HG03045 (cell line): ENCODE measurements at regions not wholly inside any gene's neighbourhood (a gene's known extent, or its start where the extent isn't known, plus 50 kb on each side); places are given as distances from the start of the nearest gene placed in this dataset.

Source experiments
- ATAC-seq: cut with Tn5 transposase; IDR thresholded peaks from one replicate; pipeline ENCODE4 v1.9.1; 2021; ENCODE audit warnings: mild to moderate bottlenecking, moderate library complexity; ENCODE audit not compliant: unreplicated experiment

DNA sequence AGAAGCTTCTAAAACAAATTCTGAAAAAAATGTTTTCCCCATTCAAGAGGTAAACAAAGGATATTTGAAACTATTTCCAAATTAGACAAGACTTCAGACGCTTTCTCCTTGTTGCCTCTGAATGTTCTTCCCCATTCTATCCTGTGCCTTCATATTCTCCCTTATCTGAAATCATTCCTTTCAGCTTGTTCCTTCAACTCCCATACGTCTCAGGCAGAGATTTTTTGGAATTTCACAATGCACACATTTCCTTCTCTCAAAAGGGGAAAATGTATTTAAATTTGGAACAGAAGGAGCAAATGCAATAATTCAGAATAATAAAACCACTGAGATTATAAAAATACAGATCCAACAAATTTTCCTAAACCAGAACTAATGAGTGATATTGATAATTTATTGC lies 198.7 kb upstream of the IVNS1ABP start:
- no peak for ATAC-seq

DNA sequence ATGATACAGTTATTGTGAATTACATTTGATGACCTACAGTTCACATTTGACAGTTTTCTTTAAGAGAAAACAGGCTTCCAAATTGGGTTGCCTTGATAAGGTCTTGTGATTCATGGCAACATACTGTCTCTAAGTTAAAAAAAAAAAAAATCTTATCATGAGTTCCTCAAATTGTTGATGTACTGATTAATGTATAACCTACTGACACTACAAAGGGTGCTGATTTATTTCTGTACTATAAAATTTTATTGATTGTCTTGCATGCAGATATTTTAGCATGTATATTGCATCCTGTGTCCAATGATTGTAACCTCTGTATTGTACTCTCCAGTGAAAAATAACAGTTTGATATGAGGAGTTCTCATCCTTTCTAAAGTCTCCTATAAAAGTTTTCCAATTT lies 197.3 kb upstream of the IVNS1ABP start:
- no peak for ATAC-seq

DNA sequence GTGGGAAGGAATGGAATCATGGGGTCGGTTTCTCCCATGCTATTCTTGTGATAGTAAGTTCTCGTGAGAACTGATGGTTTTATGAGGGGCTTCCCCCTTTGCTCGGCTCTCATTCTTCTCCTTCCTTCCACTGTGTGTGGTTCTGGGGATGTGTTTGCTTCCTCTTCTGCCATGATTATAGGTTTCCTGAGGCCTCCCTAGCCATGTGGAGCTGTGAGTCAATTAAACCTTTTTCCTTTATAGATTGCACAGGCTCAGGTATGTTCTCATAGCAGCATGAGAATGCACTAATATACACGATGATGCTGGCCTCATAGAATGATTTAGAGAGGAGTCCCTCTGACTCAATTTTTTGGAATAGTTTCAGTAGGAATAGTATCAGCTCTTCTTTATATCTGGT lies 195.4 kb upstream of the IVNS1ABP start:
- no peak for ATAC-seq

DNA sequence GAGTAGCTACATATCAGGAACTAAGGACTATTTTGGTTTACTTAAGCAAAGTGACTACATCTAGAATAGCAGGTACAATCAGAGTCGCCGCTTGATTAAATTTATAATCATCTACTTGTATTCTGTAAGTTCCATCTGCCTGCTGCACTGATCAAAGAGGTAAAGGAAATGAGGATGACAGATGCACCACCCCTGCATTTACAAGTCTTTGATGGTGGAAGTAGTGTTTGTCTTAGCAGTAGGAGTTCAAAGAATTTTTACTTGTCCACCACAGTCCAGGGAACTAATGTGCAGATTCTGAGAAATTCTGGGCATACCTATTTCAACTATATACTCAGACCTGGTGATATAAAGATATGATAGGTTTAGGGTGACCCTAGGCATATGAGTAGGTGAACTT lies 184.1 kb upstream of the IVNS1ABP start:
- no peak for ATAC-seq

DNA sequence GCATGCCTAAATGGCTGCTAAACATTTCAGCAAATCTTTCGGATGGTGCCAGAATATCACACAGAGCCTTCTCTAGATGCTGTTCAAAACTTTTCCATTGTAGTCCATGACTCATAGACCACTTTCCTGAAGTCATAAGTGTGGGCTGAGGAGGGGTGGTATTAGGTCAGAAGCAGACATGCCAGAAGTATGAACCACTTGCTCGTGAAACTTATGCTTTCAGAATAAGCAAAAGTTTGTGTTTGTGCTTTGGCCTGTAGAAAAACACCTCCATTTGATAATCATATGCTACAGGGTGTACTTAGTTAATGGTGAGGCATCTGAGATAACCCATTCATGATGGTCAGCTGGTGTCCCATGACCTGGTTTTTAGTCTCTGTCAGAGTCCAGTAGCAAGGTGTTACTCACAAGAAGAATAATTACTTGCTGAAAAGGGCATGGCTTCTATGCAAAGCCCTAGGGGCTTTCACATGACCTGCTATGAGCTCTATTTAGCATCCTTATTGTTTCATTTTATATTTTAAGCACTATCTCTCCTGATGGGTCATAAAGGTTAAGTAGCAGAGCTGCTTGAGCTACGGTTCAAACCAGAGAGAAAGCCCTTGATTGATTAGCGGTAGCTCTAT lies 183.1 kb upstream of the IVNS1ABP start:
- ATAC-seq, result no peak

DNA sequence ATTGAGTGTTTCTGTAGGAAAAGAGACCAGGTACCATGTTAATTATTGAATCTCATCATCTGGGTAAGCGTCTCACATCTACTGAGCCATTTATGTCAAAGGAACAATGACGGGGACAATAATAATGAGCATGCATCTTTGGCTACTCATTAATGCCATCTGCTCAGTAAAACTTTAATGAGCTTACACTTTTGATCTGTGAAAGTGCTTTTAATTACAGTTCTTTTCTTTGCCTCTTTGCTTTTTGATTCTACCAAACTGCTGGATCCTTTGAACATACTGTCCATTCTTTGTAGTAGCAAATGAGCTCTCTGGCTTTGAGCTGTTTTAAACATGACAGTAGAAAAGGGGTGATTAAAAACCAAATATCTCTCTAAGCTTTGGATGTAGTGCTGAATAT lies 181.2 kb upstream of the IVNS1ABP start:
- ATAC-seq, result no peak

DNA sequence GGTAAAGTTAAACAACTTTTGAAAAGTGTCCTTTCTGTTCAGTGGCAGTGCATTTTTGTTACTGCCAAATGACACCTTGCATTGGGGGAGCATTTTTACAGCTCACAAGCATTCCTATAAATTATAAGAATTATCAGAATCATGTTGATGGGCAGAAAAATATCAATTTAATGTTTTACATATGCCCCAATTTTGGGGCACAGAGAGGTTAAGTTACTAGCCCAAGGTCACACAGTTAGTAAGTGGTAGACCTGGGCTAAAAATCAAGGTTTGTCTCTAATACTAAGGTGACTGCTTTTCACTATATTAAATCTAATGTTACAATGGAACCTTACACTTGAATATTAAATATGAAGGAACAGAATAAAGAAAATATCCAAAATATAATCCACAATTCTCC lies 180.1 kb upstream of the IVNS1ABP start:
- ATAC-seq, result no peak

DNA sequence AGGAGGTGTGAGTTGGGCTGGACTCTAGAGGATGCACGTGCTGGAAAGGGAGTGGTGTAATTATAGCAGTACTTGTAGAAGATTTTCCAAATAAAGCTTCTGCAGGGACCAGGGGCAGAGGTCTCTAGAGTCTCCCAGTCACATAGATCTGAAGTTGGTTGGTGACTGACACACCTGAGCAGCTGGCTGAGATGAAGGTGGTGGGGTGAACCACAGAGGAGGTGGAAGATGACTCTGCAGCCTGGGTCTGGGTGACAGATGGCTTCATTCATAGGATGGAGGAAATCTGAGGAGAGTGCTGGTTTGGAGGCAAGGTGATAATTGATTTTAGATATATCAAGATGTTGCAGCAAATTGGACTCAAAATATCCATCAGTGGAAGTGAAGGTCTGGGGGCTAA lies 178.9 kb upstream of the IVNS1ABP start:
- ATAC-seq, result no peak

DNA sequence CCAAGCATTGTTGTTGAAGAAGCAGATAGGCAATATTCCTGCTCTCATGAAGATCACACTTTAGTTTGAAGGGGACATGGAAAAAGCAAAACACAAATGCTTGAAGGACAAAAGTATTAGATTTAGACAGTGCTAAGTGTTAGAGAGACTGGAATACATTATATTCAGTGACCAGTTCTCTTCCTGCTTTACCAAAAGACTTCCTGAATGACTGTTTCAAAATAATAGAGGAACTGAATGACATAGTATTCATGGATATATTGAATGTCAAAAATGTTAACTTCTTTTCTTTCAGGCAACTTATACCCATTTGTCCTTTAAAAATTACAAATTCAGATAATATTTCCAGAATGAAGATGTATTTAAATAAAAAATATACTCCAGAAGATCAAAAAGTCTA lies 178.0 kb upstream of the IVNS1ABP start:
- no peak for ATAC-seq

DNA sequence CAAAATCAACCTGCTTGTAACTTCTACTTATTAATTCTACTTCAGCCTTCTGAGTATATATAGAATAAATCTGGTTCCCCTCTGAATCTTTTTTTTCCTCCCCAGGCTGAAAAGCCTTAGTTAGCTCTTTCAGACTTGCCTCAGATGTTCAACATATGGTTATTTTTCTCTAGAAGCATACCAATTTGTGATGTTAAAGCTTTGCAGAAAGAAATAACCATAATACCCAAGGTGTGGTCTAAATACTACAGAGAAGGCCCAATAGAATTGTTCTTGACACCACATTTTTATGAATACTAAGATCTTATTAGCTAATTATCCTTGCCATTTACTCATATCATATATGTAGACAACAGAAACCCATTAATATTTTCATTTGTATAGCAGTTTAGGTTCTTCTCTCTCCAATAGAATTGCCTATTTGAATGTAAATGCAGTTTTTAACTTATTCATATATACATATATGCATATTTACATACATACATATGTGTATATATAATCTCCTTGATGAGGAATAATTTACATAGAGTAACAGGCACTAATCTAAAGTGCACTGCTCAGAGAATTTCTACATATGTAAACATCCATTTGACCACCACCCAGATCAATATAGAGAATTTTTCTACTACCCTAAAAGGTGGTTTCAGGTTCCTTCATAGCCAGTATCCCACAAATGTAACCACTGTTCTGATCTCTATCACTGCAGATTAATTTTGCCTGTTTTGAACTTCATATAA lies 175.2 kb upstream of the IVNS1ABP start:
- no peak for ATAC-seq

DNA sequence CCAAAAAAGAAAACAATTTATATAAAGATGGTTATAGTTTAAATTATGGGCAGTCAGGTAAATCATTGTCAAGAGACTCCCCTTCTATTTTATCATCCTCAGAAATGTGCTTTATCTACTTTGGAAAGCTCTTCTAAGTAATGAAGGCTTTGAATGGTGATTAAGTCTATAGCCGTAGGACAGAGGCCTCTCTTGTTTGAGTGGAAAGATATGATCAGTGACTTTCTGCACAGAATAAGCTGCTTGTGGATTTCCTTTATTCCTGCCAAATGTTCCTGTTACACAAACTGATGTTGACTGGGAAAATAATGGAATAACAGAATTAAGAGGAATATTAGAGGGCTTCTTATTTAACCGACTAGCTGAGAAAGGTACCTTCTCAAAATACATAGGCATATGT lies 174.6 kb upstream of the IVNS1ABP start:
- no peak for ATAC-seq

DNA sequence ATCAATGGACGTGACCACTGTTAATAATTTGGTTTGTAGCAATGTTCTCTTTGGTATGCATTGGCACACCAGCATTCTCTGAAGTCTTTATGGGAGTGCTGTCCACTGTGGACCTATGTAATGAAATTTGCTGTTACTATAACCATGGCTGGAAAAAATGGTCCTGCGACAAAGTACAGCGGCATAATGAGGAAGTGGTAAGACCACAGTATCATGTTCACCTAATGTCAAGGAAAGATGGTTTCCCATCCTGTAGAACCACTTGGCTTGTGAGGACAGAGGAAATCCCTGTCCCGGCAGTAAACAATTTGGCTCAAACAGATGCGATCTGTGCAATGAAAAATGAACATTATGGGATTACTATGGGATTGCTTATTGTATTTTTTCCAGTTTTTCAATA lies 173.9 kb upstream of the IVNS1ABP start:
- ATAC-seq, result no peak

DNA sequence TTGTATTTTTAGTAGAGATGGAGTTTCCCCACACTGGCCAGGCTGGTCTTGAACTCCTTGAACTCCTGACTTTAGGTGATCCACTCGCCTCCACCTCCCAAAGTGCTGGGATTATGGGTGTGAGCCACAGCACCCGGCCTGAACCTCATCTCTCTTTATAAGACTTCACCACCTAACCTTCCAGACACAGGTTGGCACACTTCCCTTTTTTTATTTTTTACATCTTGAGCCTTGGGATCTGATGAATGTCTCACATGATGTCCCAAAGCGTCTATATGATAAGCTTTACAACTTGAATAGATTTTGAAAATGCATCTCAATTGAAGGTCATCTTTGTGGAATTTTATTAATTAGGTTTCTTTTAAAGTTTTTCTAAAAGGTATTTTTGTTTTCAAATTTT lies 172.4 kb upstream of the IVNS1ABP start:
- ATAC-seq, result no peak

DNA sequence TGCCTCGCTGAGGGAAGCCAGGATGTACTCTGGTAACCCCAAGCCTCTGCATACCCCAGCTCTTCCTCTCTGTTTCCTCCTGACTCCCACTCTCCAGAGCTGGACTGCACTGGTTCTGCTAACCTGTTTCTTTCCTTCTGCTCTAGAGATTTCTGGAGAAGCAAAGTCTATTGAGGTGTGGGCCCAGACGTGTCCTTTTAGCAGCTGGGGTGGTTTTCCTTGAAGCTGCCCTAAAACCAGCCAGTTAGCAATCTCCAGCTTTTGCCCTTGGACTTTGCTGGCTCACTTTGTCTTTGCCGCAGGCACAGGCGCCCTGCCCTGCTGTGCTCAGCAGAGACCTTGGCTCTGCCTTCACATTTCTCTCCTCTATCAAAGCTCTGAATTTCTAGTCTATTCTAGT lies 171.8 kb upstream of the IVNS1ABP start:
- no peak for ATAC-seq

DNA sequence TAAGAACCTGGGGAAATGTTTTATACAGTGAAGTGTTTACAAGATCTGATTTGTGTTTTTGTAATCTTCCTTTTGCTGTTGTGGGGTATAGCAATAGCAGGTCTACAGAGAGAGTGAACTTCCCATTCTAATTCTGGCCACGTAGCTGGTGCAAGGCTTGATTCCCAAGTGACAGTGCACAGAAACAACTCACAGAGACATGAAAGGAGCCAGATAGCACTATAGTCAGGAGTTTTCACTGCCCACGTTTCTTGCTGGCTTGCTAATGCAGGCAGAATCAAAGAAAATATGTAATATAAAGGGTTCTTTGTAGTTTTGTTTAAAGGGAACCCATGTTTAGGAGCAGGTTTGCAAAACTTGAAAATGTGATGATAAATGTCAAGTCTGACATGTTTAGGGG lies 170.9 kb upstream of the IVNS1ABP start:
- no peak for ATAC-seq

DNA sequence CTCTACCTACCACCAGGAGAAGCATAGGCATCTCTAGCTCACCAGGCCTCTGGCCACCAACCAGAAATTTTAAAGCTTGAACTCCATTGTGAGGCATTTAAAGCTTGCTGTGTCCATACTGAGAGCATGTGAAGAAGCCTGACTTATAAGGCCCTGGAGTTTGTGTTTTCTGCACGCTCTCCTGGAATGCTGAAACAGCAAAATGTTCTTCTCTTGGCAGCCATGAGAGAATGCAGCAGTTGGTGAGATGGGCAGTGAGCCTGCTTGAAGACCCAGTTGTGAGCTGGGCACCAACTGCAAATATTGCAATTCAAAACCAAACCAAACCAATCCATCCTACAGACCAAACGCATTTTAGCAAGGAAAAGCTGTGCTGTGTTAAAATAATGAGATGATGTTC lies 170.0 kb upstream of the IVNS1ABP start:
- ATAC-seq, result no peak

DNA sequence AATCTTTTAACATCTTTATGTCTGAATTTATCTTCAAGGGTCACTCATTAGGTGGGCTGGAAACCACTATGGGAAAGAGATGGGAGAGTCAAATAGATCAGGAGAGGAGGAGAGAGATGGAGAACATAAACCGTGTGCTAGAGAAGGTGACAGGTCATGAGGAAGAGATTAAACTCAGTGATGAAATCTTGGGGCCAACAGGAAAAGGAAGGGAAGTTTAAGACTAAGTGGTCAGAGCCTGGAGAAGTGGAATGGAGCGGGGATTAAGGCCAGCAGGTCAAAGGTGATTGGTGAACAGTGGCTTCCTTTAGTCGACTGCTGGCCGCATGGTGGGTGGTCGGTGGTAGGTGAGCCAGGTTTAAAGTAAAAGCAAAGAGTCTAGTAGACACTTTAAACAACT lies 169.3 kb upstream of the IVNS1ABP start:
- ATAC-seq, result no peak

DNA sequence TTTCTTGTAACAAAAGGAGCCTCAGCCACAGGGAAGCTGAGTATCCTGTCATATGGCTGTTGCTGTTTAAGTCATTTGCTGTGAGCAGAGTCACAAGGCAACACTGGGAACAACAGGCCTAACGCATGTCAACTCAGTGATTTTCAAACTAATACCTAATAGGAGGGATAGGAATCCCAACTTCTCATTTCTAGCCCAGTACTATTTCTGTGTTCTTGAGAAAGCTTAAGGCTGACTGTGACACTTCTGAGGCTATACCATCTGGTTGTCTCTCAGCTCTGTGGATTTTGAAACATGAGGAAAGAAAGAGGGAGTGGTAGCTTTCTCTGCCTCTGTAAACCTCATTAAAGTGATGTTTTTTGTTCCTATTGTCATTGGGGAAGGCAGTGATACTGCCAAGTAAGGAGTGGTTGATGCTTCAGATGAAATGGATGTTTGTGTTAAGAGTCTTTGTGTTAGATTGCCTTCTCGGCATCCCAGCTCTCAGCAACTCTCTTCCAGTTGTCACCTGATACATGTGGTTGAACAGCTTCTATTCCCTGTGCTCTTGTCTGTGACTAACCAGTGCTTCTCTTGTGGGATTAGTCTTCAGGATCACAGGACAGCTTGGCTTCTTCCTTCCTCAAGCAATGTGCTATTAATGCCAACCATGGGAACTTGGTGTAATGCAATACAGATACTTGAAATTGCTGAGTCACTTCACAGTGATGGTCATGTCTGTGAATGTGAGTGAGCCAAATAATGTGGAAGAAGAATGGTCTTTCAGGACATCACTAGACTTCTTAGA lies 166.8 kb upstream of the IVNS1ABP start:
- ATAC-seq, result no peak

DNA sequence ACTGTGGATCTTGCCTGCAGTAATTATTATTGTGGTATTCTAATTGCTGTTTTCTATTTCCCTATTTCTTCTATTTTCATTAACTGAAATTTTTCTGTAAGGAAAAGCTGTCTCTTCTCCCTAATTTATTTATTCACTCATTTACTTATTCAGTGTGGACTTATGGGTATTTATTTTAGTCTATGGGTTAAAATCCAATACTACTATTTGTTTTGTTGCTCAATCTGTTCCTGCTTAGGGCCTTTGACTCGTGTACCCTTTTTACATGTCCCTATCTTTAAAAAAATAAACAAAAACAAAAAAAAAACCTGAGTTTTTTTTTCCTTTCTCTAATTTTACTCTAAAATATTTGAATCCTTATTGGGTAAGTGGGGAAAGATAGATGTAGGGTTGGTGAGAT lies 166.2 kb upstream of the IVNS1ABP start:
- no peak for ATAC-seq

DNA sequence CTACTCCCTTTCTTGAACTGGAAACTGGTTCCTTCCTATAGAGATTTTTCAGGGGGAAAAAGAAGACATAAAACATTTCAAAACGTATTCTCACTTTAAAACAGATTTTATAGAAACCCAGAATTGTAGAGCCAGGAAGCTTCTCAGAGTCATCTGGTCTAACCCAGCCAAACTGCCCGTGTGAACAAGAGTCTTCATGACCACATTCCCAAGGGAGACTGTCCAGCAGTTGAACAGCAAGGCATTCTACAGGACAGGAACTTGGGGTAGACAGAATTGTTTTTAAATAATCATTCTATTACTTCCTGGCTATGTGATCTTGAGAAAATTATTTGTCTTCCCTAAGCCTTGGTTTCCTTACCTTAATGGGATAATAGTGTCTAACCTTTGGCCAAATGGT lies 163.5 kb upstream of the IVNS1ABP start:
- ATAC-seq, result no peak

DNA sequence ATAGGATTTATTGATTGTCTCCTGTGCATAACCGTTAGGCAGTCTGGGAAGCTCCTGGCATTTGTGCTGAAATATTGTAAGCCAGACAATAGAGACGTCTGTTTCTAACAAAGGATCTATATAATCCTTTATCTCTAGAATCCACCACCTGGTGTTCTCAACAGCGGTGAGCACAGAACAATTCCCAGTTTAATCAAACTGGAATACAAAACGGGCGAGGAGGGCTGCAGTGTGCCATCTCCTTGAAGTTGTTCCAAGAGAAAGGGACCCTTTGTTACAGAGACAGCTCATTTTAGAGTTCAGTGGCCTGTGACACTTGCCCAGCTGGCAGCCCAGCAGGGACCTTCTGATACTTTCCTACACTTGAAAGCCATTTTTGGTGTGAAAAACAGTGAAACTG lies 162.8 kb upstream of the IVNS1ABP start:
- no peak for ATAC-seq

DNA sequence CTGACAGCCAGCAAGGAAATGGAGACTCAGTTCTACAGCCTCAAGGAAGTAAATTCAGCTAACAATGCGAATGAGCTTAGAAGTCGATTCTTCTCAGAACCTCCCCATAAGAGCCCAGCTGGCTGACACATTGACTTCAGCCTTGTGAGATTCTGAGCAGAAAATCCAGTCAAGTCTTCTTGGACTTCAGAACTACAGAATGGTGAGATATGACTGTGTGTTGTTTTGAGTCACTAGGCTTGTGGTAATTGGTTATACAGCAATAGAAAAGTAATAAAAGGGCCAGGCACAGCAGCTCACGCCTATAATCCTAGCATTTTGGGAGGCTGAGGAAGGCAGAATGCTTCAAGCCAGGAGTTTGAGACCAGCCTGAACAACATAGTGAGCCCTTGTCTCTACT lies 161.8 kb upstream of the IVNS1ABP start:
- no peak for ATAC-seq
